C4-2B (cell line): ENCODE measurements at regions not wholly inside any gene's neighbourhood (a gene's known extent, or its start where the extent isn't known, plus 50 kb on each side); places are given as distances from the start of the nearest gene placed in this dataset.

Experiments
- H3K27ac ChIP-seq: fragments of 450-650 bp; 2 replicates; pipeline ENCODE4 v1.5.1; 2017
- CTCF ChIP-seq: fragments of 450-650 bp; conservative IDR thresholded peaks from 2 replicates; pipeline ENCODE4 v1.5.1; 2017; ENCODE audit warnings: mild to moderate bottlenecking
- ZFX ChIP-seq: fragments of 450-650 bp; IDR thresholded peaks from 2 replicates; pipeline ENCODE4 v1.6.1; 2017

GRCh38 chr14:36465178-36465577 lies 54.9 kb downstream of the NKX2-1 start:
- TF ChIP-seq ZFX = no peak
- TF ChIP-seq CTCF = no peak

GRCh38 chr14:36462890-36463289 lies 57.1 kb downstream of the NKX2-1 start:
- no peak for TF ChIP-seq CTCF
- no peak for TF ChIP-seq ZFX
- H3K27ac ChIP-seq = no peak overlapping the region

More at GRCh38 chr14:36465178-36465577, 54.9 kb downstream of the NKX2-1 start:
- H3K27ac ChIP-seq = no peak overlapping the region

GRCh38 chr14:36455241-36455627 lies 64.8 kb downstream of the NKX2-1 start:
- no peak overlapping the region for H3K27ac ChIP-seq
- TF ChIP-seq ZFX (no peak), CTCF (no peak)

- TF ChIP-seq CTCF (no peak), ZFX (no peak)
- H3K27ac ChIP-seq = no peak overlapping the region
These were observed 65.3 kb downstream of the NKX2-1 start for GRCh38 chr14:36454599-36455240.

- TF ChIP-seq CTCF (no peak), ZFX (no peak)
- H3K27ac ChIP-seq = no peak overlapping the region
These were observed 67.2 kb downstream of the NKX2-1 start for GRCh38 chr14:36452860-36453259.

- H3K27ac ChIP-seq = no peak overlapping the region
- TF ChIP-seq ZFX (no peak), CTCF (no peak)
These were observed 68.5 kb downstream of the NKX2-1 start for GRCh38 chr14:36451310-36452065.

- TF ChIP-seq CTCF = no peak; the same call in 1 of the 2 replicates
- no peak for TF ChIP-seq ZFX
- H3K27ac ChIP-seq = no peak overlapping the region
These were observed 69.5 kb downstream of the NKX2-1 start for GRCh38 chr14:36450550-36450949.
